ENCODE measurements at regions not wholly inside any gene's neighbourhood (a gene's known extent, or its start where the extent isn't known, plus 50 kb on each side); places are given as distances from the start of the nearest gene placed in this dataset.

DNA sequence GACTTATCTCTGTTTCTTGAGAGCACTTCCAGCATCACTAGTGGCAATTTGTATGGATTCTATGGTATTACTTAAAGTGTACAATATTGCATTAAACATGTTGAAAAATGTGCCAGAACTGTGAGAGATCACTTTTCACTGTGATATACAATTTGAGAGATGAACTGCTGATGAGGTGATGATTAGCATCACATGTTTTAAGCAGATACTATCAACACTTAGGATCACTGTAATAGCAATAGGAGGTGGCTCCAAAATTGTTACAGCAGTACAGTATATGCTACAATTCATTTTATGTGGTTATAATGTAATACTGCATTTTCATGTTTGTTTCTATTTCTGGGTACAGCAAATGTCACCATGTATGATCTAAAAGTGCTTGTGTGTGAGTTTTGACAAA, 570.0 kb downstream of the PTPRC start:
- TF ChIP-seq, protein P1, sequence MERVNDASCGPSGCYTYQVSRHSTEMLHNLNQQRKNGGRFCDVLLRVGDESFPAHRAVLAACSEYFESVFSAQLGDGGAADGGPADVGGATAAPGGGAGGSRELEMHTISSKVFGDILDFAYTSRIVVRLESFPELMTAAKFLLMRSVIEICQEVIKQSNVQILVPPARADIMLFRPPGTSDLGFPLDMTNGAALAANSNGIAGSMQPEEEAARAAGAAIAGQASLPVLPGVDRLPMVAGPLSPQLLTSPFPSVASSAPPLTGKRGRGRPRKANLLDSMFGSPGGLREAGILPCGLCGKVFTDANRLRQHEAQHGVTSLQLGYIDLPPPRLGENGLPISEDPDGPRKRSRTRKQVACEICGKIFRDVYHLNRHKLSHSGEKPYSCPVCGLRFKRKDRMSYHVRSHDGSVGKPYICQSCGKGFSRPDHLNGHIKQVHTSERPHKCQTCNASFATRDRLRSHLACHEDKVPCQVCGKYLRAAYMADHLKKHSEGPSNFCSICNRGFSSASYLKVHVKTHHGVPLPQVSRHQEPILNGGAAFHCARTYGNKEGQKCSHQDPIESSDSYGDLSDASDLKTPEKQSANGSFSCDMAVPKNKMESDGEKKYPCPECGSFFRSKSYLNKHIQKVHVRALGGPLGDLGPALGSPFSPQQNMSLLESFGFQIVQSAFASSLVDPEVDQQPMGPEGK (tag by site-specific recombination; IDR thresholded peaks at IDR 0.05), result no peak
- TF ChIP-seq KLF9 (tag by site-specific recombination; IDR thresholded peaks at IDR 0.05; ENCODE audit: low read depth), result no peak

Measured in HEK293 (cell line).